ENCODE measurements at regions not wholly inside any gene's neighbourhood (a gene's known extent, or its start where the extent isn't known, plus 50 kb on each side); places are given as distances from the start of the nearest gene placed in this dataset.

DNA sequence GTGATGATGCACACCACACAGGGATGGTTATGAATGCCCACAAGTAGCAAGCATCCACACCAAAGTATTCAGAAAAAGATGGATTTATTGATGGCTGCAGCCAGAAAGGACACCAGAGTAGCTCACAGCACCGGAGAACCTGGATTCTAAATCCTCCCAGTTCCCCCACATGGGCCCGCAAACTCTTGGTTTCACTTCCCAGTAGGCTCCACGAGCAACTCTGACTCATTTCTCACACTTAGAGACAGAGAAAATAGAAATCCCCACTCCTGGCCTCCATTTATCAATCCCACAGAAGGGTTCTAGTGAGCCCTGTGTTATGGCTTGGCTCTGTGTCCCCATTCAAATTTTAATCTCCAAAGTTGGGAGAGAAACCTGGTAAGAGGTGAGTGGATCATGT lies 426.7 kb upstream of the MYT1L start:
- H4K20me1 ChIP-seq (ENCODE audit: control insufficient read depth, extremely low read depth, insufficient read depth, low read length): no peaks in the 10 kb centered on the region
- no peaks in the 10 kb centered on the region for H3K79me2 ChIP-seq (ENCODE audit: control insufficient read depth, insufficient read depth, low read length)
- H3K4me2 ChIP-seq (ENCODE audit: extremely low read depth, insufficient read depth, low read length): no peak overlapping the region
- H3K4me1 ChIP-seq (ENCODE audit: control insufficient read depth, extremely low read depth, insufficient read depth, low read length): no peaks in the 10 kb centered on the region
- no peak overlapping the region for H2AFZ ChIP-seq (ENCODE audit: low read length)
- H3K9me3 ChIP-seq (ENCODE audit: control insufficient read depth, insufficient read depth, low read depth, low read length): no peaks in the 10 kb centered on the region
- DNase-seq (ENCODE audit: low read depth in 2 of 2): no peak
- TF ChIP-seq, protein P1, sequence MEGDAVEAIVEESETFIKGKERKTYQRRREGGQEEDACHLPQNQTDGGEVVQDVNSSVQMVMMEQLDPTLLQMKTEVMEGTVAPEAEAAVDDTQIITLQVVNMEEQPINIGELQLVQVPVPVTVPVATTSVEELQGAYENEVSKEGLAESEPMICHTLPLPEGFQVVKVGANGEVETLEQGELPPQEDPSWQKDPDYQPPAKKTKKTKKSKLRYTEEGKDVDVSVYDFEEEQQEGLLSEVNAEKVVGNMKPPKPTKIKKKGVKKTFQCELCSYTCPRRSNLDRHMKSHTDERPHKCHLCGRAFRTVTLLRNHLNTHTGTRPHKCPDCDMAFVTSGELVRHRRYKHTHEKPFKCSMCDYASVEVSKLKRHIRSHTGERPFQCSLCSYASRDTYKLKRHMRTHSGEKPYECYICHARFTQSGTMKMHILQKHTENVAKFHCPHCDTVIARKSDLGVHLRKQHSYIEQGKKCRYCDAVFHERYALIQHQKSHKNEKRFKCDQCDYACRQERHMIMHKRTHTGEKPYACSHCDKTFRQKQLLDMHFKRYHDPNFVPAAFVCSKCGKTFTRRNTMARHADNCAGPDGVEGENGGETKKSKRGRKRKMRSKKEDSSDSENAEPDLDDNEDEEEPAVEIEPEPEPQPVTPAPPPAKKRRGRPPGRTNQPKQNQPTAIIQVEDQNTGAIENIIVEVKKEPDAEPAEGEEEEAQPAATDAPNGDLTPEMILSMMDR (conservative IDR thresholded peaks at IDR 0.05 in 1 of 2, IDR thresholded peaks at IDR 0.05 in 1 of 2; ENCODE audit: low read depth in 1 of 2, low read length in 2 of 2): no peak
- H3K36me3 ChIP-seq (ENCODE audit: control insufficient read depth, insufficient read depth, low read length): no peaks in the 10 kb centered on the region
- H3K4me3 ChIP-seq (replicated peaks in 1 of 4; ENCODE audit: control extremely low read depth in 1 of 4, insufficient read depth in 1 of 4, low read depth in 3 of 4, low read length in 4 of 4): no peak overlapping the region
- H3K27ac ChIP-seq (ENCODE audit: insufficient read depth, low read length): no peak overlapping the region
- no peak overlapping the region for H3K9ac ChIP-seq (ENCODE audit: insufficient read depth, low read length)
- H3K27me3 ChIP-seq (ENCODE audit: control insufficient read depth, insufficient read depth, low read length): no peaks in the 10 kb centered on the region

DNA sequence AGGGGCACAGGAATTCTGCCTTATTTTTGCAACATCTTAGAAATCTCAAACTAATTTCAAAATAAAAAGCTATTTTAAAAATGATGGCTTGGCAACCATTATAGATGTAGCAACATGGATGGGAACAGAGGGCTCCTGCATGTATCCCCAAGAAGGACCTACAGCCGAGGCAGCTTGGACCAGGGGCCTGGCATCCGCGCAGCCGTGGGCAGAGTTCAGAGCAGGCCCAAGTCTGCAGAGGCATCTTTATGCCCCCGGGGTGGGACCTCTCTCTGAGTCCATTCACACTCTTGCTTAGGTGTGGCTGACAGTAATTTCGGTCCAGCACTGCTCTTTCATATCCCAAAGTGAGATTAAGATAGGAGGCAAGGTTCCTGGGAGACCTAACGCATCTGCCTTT lies 425.8 kb upstream of the MYT1L start:
- Histone ChIP-seq H3K9ac (ENCODE audit: insufficient read depth, low read length) (no peak overlapping the region), H3K4me3 (replicated peaks in 1 of 4; ENCODE audit: control extremely low read depth in 1 of 4, insufficient read depth in 1 of 4, low read depth in 3 of 4, low read length in 4 of 4) (no peak overlapping the region), H3K4me1 (ENCODE audit: control insufficient read depth, extremely low read depth, insufficient read depth, low read length) (no peaks in the 10 kb centered on the region), H3K79me2 (ENCODE audit: control insufficient read depth, insufficient read depth, low read length) (no peaks in the 10 kb centered on the region), H3K27ac (ENCODE audit: insufficient read depth, low read length) (no peak overlapping the region), H3K36me3 (ENCODE audit: control insufficient read depth, insufficient read depth, low read length) (no peaks in the 10 kb centered on the region), H3K9me3 (ENCODE audit: control insufficient read depth, insufficient read depth, low read depth, low read length) (no peaks in the 10 kb centered on the region), H4K20me1 (ENCODE audit: control insufficient read depth, extremely low read depth, insufficient read depth, low read length) (no peaks in the 10 kb centered on the region), H3K4me2 (ENCODE audit: extremely low read depth, insufficient read depth, low read length) (no peak overlapping the region), H3K27me3 (ENCODE audit: control insufficient read depth, insufficient read depth, low read length) (no peaks in the 10 kb centered on the region), H2AFZ (ENCODE audit: low read length) (no peak overlapping the region)
- no peak for DNase-seq (ENCODE audit: low read depth in 2 of 2)
- no peak for TF ChIP-seq EZH2 (IDR thresholded peaks at IDR 0.05; ENCODE audit: low read length, missing control alignments)
- TF ChIP-seq, protein P1 (conservative IDR thresholded peaks at IDR 0.05 in 1 of 2, IDR thresholded peaks at IDR 0.05 in 1 of 2; ENCODE audit: low read depth in 1 of 2, low read length in 2 of 2): no peak

DNA sequence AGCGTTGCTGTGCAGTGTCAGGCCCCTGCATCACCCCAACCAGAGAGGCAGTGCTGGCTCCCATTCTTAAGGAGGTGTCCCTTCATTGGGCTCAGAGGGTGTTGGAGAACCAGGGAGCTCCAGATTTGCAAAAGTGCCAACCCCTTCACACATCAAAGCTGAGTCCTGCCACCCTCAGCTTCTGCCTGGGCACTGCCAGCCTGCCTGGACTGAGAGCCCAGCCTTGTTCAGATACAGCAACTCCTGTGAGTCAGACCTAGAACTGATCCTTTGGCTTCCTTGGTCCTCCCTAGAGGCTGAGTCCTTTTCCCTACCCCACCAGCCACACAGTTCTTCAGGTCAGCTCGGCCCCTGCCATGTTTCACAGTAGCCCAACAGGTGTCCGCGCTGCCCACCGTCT lies 424.9 kb upstream of the MYT1L start:
- Histone ChIP-seq H3K9me3 (ENCODE audit: control insufficient read depth, insufficient read depth, low read depth, low read length) (no peaks in the 10 kb centered on the region), H3K79me2 (ENCODE audit: control insufficient read depth, insufficient read depth, low read length) (no peaks in the 10 kb centered on the region), H3K4me3 (replicated peaks in 1 of 4; ENCODE audit: control extremely low read depth in 1 of 4, insufficient read depth in 1 of 4, low read depth in 3 of 4, low read length in 4 of 4) (no peak overlapping the region)

More for the DNA sequence above, 424.9 kb upstream of the MYT1L start:
- Histone ChIP-seq H2AFZ (ENCODE audit: low read length) (no peak overlapping the region), H3K27me3 (ENCODE audit: control insufficient read depth, insufficient read depth, low read length) (no peaks in the 10 kb centered on the region), H3K36me3 (ENCODE audit: control insufficient read depth, insufficient read depth, low read length) (no peaks in the 10 kb centered on the region), H3K9ac (ENCODE audit: insufficient read depth, low read length) (no peak overlapping the region), H4K20me1 (ENCODE audit: control insufficient read depth, extremely low read depth, insufficient read depth, low read length) (no peaks in the 10 kb centered on the region), H3K4me2 (ENCODE audit: extremely low read depth, insufficient read depth, low read length) (no peak overlapping the region), H3K4me1 (ENCODE audit: control insufficient read depth, extremely low read depth, insufficient read depth, low read length) (no peaks in the 10 kb centered on the region), H3K27ac (ENCODE audit: insufficient read depth, low read length) (no peak overlapping the region)
- no peak for DNase-seq (ENCODE audit: low read depth in 2 of 2)
- no peak for TF ChIP-seq EZH2 (IDR thresholded peaks at IDR 0.05; ENCODE audit: low read length, missing control alignments)
- TF ChIP-seq, protein P1 (conservative IDR thresholded peaks at IDR 0.05 in 1 of 2, IDR thresholded peaks at IDR 0.05 in 1 of 2; ENCODE audit: low read depth in 1 of 2, low read length in 2 of 2): no peak

Measured in fibroblast of lung (primary cell).